DND-41 (cell line): ENCODE measurements at regions not wholly inside any gene's neighbourhood (a gene's known extent, or its start where the extent isn't known, plus 50 kb on each side); places are given as distances from the start of the nearest gene placed in this dataset.

Source experiments
- ATAC-seq: fragments of 200-7000 bp; cut with Tn5 transposase; 3 replicates; pipeline ENCODE4 v1.9.1; 2021; ENCODE audit warnings: low read depth; ENCODE audit not compliant: insufficient read depth
- DNase-seq: peaks from one replicate; pipeline ENCODE4 v3.0.0-alpha.2; 2020
- H2AFZ ChIP-seq: 2 replicates; pipeline ENCODE4 v1.6.0; 2012; ENCODE audit warnings: low read depth, low read length
- H3K27ac ChIP-seq: 2 replicates; pipeline ENCODE4 v1.5.1; 2012; ENCODE audit warnings: low read length, inconsistent platforms
- H3K27me3 ChIP-seq: fragments of 200-600 bp; sonication (generic); 2 replicates; pipeline ENCODE4 v1.6.0; 2012; ENCODE audit warnings: low read length, mild to moderate bottlenecking, inconsistent platforms; ENCODE audit not compliant: insufficient read depth, poor library complexity
- H3K36me3 ChIP-seq: 2 replicates; pipeline ENCODE4 v1.5.1; 2012; ENCODE audit warnings: low read length, inconsistent platforms; ENCODE audit not compliant: insufficient read depth
- H3K4me1 ChIP-seq: 2 replicates; pipeline ENCODE4 v1.5.1; 2012; ENCODE audit warnings: mild to moderate bottlenecking, low read length; ENCODE audit not compliant: insufficient read depth
- H3K4me2 ChIP-seq: 2 replicates; pipeline ENCODE4 v1.6.0; 2012; ENCODE audit warnings: mild to moderate bottlenecking, moderate library complexity, low read length, inconsistent platforms; ENCODE audit not compliant: insufficient read depth
- H3K4me3 ChIP-seq, 2 experiments: fragments of 200-600 bp in 1 of 2; shearing (Covaris generic) in 1 of 2; 2 replicates each; pipeline ENCODE4 v1.5.1; 2012 to 2016; ENCODE audit warnings: inconsistent platforms in 2 of 2, low read length in 2 of 2, mild to moderate bottlenecking in 2 of 2, low read depth in 1 of 2, moderate library complexity in 1 of 2
- H3K79me2 ChIP-seq: 2 replicates; pipeline ENCODE4 v1.6.0; 2012; ENCODE audit warnings: low read length, inconsistent platforms; ENCODE audit not compliant: insufficient read depth
- H3K9ac ChIP-seq: 2 replicates; pipeline ENCODE4 v1.6.0; 2012; ENCODE audit warnings: low read depth, mild to moderate bottlenecking, inconsistent platforms, low read length, moderate library complexity
- H3K9me3 ChIP-seq: 2 replicates; pipeline ENCODE4 v1.5.1; 2012; ENCODE audit warnings: low read length, moderate library complexity, mild to moderate bottlenecking, inconsistent platforms; ENCODE audit not compliant: insufficient read depth, severe bottlenecking
- H4K20me1 ChIP-seq: 2 replicates; pipeline ENCODE4 v1.6.0; 2012; ENCODE audit warnings: low read length; ENCODE audit not compliant: insufficient read depth
- CTCF ChIP-seq: IDR thresholded peaks from 2 replicates; pipeline ENCODE4 v1.5.1; 2012; ENCODE audit warnings: borderline replicate concordance, low read length, moderate library complexity, mild to moderate bottlenecking; ENCODE audit not compliant: poor library complexity, severe bottlenecking; ENCODE audit errors: extremely low read depth
- EZH2 ChIP-seq: IDR thresholded peaks from 3 replicates; pipeline ENCODE4 v1.6.1; 2012; ENCODE audit warnings: borderline replicate concordance, low read depth, mild to moderate bottlenecking, moderate library complexity, low read length, inconsistent platforms; ENCODE audit not compliant: severe bottlenecking

- H3K27ac ChIP-seq: no peak overlapping the region
- H3K27me3 ChIP-seq: no peaks in the 10 kb centered on the region
- H3K9ac ChIP-seq: no peak overlapping the region
- H3K4me1 ChIP-seq: no peaks in the 10 kb centered on the region
- no peaks in the 10 kb centered on the region for H3K9me3 ChIP-seq
- no peak overlapping the region for H3K4me2 ChIP-seq
- H2AFZ ChIP-seq: no peak overlapping the region
- H3K79me2 ChIP-seq: no peaks in the 10 kb centered on the region
- no peak for ATAC-seq
- no peak for TF ChIP-seq CTCF
- TF ChIP-seq EZH2: no peak
- H3K4me3 ChIP-seq: no peak overlapping the region
- no peaks in the 10 kb centered on the region for H4K20me1 ChIP-seq
- H3K36me3 ChIP-seq: no peaks in the 10 kb centered on the region
- no peak for DNase-seq
Observed at GRCh38 chr7:45267262-45267661, 109.7 kb downstream of the RAMP3 start.

GRCh38 chr7:45268013-45268412, 110.4 kb downstream of the RAMP3 start:
- Histone ChIP-seq H3K9ac (no peak overlapping the region), H3K36me3 (no peaks in the 10 kb centered on the region), H3K4me3 (no peak overlapping the region), H3K4me2 (no peak overlapping the region), H3K27me3 (no peaks in the 10 kb centered on the region), H3K79me2 (no peaks in the 10 kb centered on the region), H4K20me1 (no peaks in the 10 kb centered on the region), H2AFZ (no peak overlapping the region), H3K4me1 (no peaks in the 10 kb centered on the region), H3K27ac (no peak overlapping the region), H3K9me3 (no peaks in the 10 kb centered on the region)
- DNase-seq (no peak), ATAC-seq (no peak)
- TF ChIP-seq EZH2: no peak
- no peak for TF ChIP-seq CTCF

- H3K27ac ChIP-seq: no peak overlapping the region
Observed at GRCh38 chr7:45269192-45269591, 111.6 kb downstream of the RAMP3 start.

More at GRCh38 chr7:45269192-45269591, 111.6 kb downstream of the RAMP3 start:
- Histone ChIP-seq H3K4me2 (no peak overlapping the region), H2AFZ (no peak overlapping the region), H4K20me1 (no peaks in the 10 kb centered on the region), H3K9ac (no peak overlapping the region), H3K79me2 (no peaks in the 10 kb centered on the region), H3K4me1 (no peaks in the 10 kb centered on the region), H3K9me3 (no peaks in the 10 kb centered on the region), H3K36me3 (no peaks in the 10 kb centered on the region), H3K27me3 (peaks cover 6% of the 10 kb centered on the region), H3K4me3 (no peak overlapping the region)
- no peak for TF ChIP-seq CTCF
- no peak for TF ChIP-seq EZH2
- ATAC-seq: no peak
- DNase-seq: no peak
